LoVo (cell line): ENCODE measurements at regions not wholly inside any gene's neighbourhood (a gene's known extent, or its start where the extent isn't known, plus 50 kb on each side); places are given as distances from the start of the nearest gene placed in this dataset.
"Not testable (repeated sequence)": the region's sequence is repeated elsewhere in the genome, so short reads cannot be mapped to it uniquely, and the experiment has no call there.

Experiments used
- DNase-seq: peaks from one replicate; pipeline ENCODE4 v3.0.0-alpha.2; 2016; ENCODE audit warnings: low spot score

DNA sequence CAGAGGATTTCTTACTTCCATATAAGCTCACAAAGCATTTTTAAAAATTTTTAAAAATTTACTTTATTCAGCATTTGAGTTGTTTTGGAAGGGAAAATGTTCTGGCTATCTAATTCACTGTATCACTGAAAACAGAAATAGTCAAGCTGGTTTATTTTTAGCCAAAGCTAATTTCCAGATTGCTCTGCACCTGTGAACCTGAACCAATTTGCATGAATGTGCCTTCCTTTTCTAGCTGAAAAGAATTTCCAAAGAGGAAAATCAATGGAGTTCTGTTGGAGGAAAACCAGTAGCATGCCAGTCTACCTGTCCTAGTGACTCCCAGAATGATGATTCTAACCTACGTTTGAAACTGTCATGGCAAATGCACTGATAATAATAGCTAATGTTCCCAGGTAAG, 134.2 kb upstream of the LIPC start:
- no peak for DNase-seq

DNA sequence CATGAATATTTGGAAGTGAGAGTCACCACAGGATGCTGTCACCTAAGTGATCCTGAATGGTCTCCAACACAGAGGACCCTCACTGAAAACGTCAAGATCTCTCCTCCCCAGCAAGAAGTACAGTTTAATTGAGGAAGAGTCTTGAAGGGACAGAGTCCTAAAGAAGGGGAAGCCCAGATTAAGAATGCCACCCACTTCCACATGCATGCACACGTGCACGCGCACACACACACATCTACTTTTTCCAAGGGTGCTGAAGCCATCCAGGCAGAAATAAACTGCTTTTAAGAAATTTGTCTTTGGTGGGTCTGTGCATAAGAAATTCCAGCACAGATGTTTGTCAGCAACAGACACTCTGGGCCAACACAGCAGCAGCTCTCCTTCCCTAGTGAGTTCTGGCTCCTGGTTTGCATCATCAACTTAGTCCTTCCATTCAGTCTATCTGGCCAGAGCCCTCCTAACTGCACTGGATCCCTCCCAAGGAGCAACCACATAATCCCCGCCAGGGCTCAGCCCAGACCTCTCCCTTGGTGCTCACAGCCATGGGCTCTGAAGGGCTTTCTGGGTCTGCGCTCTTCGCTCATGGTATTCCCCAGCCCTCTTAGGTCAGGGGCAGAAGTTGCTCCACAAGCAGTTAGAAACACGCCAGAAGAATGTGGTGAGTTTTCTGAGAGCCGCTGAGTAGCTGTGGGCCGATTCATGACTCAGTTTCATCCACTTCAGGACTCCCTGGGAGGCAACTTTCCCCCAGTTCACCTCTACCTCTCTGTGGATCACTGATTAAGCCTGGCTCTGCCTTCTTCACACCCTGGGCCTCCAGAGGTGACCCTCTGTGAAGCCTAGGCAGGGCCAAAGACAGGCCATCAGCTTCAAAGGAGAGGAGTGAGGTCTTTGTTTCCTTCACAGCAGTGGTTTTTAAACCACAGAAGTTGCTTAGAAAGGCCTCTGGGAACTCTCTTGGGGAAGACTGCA, 132.6 kb upstream of the LIPC start:
- DNase-seq = no peak

DNA sequence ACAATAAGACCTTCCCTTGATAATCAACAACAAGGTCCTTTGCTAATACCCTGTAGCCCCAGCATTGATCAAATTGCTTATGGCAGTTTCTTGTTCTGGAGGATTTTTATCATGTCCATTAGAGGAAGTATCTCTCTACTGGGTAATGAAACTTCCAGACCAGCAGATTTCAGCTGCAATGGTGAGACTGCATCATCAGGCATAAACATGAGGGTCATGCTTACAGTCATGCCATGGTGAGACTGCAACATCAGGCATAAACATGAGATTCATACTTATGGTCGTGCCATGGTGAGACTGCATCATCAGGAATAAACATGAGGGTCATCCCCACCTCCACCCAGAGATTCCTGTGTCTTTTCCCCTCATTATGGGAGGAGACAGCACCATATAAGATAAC, 129.0 kb upstream of the LIPC start:
- no peak for DNase-seq

DNA sequence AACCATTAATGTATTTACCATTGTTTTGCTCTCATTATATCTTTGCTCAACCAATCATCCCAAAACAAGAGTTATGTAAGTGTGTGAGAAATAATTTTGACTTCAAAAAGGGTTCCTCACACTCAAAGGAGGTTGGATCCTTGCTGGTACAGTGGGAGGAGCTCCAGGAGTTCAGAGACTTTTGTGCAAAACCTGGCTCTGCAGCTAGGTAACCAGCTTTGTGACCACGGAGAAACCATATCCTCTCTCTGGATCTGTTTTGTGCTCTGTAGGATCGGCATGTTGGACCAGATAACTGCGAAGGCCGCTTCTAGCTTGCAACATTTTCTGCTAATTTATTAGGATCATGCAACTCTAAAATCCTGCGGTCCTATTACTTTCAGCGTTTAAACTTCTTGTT, 128.6 kb upstream of the LIPC start:
- DNase-seq = no peak

DNA sequence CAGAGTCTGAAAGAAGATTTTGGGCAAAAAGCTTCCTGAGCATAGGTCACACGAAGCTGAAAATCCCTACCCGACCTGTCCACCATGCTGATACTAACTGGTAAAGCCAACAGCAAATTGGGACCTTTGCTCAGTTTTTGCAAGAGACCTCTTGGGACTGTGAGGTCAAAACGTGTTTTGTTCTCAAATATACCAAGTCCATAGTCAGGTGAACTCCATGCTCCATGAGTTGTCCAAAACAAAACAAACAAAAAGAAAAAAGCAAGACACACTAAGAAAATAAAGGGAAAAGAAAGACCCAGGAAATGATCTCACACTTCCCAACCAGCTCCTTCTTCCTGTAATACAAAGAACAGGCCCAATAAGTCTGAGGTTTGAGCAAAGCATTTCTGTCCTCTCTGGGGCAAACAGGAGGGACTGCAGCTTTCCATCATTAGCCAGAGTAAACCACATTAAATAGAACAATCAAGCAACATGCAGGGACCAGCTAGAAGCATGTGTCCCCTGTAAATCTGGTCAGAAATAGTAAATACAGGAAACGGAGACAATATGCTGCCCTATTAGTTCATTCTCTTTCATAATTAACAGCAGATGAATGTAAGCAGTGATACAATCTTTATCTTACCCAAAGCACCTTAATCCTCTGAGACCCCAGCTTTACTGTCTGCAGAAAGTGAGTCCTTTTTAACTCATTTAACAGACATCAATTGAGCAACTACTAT, 125.0 kb upstream of the LIPC start:
- DNase-seq = no peak

DNA sequence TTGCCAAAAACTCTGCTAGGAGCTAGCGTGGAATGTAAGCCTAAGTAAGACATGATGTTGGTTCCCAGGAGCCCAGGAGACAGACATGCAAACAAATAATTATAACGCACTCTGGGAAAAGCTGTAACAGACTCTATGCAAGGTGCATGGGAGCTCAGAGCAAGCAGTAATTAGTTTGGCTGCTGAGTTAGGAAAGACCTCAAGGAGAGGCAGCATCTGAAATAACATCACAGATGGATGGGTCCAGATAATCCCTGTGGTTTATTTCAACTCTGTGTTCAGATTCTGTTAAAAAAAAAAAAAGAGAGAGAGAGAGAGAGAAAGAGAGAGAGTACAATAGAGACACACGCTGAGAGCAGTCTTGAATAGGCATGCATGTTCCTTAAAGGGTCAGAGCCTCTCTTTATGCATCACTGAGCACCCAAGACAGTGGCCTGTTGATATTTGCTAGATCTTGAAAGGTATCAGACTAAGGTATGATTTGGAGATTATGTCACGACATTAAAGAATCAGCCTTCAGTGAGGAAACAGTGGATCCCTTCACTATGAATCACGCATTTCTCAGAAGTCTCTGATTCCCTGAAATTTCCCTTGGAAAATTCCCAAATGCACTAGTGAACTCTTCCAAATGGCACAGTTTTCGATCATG, 124.4 kb upstream of the LIPC start:
- DNase-seq = no peak

DNA sequence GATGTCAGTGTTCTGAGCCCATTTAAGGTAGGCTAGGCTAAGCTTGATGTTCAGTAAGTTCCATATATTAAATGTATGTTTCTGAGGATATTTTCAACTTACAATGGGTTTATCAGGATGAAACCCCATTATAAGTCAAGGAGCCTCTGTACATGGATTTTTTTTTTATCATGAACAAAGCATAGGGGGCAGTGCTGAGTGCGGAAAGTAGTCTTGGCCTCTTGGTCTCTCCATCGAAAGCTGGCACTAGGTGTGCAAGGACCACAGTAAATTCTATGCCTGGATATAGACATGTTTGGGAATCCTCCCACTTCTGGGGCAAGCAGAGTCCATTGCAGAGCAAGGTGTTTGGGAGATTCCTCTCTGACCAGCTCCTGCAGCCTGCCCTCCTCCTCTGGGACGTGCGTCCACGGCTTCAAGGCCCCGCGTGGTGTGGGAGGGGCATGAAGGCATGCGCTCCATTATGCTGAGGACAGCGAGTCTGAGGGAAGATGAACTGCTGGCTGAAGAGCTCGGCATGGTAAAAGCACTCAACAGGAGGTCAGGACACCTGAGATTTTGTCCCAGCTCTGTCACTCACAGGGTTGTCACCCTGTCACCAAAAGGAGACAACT, 122.9 kb upstream of the LIPC start:
- no peak for DNase-seq

DNA sequence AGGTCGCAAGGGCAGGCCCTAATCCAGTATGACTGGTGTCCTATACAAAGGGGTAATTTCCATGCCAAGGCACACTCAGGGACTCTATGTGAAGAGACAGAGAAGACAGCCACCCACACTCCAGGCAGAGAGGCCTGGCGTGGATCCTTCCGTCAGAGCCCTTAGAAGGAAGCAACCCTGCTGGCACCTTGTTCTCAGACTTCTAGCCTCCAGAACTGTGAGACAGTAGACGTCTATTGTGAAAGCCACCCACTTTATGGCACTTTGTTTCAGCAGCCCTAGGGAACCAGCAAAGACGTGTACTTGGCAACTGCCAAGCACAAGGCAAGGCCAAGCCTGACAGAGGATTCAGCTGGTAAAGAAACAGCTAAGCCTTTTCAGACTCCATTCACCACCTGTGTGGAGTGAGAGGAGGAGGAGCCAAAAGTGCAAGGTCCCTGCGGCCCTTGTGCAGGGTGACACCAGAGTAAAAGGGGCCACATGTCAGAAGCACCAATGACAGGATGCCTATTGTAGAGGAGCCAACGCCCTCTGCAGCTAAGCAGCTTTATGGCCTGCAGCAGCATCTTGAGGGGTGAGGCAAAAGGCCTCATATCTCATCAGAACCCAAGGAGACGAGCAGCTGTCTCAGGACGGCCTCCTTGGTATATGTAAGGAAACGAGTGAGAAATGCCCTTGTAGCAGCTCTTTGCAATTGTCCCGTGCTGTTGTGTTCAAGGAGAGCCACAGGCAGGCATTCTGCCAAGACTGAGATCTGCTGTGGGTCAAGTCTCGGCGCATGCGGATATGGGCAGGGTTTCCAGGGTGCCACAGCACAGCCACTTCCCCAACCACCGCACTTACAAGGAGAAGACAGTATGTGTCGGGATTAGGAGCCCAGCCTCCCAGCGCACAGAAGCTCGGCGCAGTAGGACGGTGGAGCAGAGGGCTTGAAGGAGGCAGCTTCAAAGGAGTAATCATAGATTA, 121.5 kb upstream of the LIPC start:
- no peak for DNase-seq

DNA sequence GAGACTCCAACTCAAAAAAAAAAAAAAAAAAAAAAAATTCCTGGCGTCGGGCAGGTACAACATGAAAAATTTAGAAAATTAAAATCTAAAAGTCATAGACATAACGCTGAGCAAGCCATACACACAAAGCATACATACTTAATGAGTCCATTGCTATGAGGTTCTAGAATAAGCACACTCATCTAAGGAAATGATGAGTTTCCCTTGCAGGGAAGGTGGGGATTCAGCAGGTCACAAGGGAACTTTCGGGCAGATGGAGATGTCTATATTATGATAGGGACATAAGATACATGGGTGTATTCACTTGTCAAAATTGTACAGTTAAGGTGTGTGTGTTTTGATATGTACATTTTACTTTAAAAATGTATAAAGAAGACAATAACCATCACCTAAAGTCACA, 120.2 kb upstream of the LIPC start:
- no peak for DNase-seq

DNA sequence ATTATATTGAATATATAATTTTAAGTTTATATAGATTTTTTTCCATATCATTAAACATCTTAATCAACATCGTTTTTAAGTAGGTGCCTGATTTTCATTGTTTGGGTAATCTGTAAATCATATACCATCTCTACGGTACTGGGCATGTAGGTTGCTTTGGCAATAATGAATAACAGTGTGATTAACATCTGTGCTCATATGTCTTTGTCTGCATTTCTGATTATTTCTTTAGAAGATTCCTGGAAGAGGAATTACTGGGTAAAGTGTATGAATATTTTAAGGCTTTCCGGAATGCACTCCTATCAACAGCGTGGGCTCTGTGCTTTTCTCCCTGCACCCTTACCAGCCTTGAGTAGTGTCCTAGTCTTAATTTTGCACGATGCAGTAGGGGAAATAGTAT, 119.8 kb upstream of the LIPC start:
- no peak for DNase-seq

DNA sequence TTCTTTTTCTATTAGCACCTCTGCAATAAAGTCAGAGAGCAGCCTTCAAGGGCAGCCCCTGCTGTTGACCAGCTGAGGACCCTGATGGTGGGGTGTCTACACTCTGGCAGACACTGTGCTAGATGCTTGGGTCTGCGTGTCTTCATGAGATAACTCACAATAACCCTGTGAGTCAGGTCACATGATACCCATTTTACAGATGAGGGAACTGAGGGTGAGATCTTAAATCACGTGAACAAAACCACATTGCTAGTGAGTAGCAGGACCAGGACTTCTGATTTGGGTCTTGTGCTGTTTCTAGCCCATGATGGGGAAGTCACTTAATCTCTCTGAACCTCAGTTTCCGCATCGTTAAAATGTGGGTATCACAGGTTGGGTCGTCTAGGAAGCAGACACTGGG, 118.5 kb upstream of the LIPC start:
- no peak for DNase-seq

DNA sequence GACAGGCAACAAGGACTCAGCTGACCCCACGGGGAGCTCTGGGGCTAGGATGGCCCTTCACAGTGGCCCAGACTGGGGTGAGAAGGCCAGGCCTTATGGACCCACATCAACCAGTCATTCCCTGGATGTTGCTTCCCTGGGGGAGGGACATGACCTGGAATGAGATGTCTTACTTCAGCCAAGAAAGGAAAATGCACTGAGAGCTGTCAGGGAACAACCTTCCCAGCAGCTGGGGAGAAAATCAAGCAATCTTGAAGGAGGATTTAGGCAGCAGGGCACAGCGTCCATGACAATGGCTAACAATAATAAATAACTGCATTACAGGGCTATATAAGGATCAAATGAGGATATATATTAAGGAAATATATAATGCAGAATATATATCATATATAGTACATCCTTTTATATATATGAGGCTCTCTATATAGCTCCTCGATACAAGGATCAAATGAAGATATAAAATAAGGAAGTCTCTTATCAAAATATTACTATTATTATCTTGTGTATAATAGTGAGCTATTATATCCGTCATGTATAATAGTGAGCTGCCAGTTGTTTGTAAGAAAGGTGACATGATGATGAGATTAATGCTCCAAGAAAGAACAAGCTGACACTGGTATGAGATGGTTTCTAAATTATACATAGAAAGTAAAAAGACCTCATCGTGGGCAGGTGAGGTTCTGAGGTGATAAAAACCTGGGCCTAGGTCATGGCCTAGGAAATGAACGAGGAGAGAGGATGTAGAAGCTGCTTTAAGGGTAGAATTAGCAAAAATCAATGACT, 117.8 kb upstream of the LIPC start:
- DNase-seq = no peak

DNA sequence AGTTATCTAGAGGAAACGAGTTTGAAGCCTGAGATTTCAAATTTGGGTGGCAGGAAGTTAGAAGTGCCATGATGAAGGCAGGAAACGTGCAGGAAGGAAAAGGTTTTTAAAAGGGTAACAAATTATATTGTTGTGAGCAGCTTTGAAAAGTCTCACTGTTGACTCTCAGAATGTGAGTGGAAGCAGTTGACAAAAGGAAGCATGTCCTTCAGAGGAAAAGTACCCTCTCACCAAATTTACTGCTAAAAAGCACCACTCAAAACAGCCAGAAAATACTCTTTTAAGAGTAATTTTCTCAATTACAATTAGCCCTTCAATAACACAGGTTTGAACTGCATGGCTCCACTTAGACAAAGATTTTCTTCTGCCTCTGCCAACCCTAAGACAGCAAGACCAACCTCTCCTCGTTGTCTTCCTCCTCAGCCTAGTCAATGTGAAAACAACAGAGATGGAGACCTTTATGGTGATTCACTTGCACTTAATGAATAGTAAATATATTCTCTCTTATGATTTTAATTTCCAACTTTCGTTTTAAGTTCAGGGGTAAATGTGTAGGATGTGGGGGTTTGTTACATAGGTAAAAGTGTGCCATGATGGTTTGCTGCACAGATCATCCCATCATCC, 117.1 kb upstream of the LIPC start:
- DNase-seq = no peak

DNA sequence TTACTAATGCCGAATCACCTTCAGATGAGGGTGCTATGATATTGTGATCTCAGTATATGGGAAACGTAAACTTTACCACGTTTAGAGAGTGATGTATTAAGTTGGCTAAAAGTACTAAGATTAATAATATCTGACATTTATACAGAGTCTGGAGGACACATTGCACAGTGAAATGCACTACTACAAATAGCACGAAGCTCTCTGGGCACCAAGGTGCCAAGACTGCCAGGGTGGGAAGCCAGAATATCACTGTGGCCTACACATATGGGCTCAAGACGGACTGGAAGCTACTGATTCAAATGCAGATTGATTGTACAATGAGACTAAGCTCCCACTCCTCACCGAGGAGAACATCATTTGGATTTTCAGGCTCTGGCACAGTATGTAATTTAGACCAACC, 113.3 kb upstream of the LIPC start:
- no peak for DNase-seq

DNA sequence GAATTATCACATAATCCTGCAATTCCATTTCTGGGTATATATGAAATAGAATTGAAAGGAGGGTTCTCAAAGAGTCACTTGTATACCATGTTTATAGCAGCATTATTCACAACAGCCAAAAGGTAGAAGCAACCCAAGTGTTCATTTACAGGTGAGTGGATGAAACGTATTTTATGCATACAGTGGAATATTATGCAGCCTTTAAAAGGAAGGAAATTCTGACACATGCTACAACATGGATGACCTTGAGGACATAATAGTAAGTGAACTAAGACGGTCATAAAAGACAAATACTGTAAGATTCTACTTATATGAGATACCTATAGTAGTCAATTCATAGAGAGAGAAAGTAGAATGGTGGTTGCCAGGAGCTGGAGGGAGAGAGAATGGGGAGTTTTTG, 110.8 kb upstream of the LIPC start:
- DNase-seq = no peak

DNA sequence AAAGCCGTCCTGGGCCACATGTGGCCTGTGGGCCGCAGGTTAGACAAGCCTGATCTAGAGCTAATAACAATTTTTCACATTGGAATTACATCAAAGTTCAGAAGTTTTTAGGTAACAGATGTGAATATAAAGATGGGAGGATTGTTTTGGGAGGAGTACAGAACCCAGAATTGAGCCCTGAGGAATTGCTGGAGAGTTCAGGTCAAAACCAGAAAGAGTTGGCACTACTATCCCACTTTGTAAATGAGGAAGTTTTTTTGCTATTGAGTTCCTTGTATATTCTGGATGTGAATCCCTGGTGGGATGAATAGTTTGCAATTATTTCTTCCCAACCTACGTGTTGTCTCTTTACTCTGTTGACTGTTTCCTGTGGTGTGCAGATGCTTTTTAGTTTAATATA, 109.5 kb upstream of the LIPC start:
- no peak for DNase-seq

DNA sequence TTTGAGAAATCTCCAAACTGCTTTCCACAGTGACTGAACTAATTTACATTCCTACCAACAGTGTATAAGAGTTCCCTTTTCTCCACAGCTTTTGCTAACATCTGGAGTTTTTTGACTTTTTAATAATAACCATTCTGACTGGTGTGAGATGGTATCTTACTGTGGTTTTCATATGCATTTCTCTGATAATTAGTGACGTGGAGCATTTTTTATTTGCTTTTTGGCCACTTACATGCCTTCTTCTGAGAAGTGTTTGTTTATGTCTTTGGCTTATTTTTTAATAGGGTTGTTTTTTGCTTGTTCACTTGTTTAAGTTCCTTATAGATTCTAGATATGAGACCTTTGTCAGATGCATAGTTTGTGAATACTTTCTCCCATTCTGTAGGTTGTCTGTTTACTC, 108.5 kb upstream of the LIPC start:
- not testable (repeated sequence) for DNase-seq

DNA sequence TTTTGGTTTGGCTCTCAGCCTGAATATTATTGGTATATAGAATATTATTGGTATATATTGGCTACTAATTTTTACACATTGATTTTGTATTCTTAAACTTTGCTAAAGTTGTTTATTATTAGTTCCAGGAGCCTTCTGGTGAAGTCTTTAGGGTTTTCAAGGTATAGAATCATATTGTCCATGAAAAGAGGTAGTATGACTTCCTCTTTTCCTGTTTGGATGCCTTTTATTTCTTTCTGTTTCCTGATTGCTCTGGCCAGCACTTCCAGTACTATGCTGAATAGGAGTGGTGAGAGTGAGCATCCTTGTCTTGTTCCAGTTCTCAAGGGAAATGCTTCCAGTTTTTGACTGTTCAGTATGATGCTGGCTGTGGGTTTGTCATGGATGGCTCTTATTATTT, 107.3 kb upstream of the LIPC start:
- DNase-seq = no peak

DNA sequence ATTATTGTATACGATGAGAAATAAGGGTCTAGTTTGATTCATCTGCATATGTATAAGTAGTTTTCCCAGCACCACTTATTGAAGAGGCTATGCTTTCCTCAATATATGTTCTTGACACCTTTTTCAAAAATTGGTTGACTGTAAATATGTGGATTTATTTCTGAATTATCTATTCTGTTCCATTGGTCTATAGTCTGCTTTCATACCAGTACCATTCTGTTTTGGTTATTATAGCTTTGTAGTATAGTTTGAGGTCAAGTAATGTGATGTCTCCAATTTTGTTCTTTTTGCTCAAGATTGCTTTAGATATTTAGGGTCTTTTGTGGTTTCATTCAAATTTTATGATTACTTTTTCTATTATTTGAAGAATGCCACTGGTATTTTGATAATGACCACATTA, 103.8 kb upstream of the LIPC start:
- no peak for DNase-seq

DNA sequence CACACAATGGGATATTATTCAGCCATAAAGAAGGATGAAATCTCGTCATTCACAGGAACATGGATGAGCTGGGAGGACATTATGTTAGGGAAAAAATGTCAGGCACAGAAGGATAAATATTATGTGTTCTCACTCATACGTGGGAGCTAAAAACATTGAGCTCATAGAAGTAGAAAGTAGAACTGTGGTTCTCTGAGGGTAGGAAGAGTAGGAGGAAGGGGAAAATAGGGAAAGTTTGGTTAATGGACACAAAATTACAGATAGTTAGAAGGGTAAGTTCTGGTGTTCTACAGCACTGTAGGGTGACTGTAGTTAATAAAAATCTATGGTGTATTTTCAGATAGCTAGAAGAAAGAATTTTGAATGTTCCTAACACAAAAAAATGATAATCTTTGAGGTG, 102.6 kb upstream of the LIPC start:
- DNase-seq = no peak
